Ovary (tissue), 3 donors: ENCODE measurements at regions not wholly inside any gene's neighbourhood (a gene's known extent, or its start where the extent isn't known, plus 50 kb on each side); places are given as distances from the start of the nearest gene placed in this dataset.

Experiments
- EP300 ChIP-seq: sonication (generic); formaldehyde crosslinking; IDR thresholded peaks from one replicate; pipeline ENCODE4 v1.6.1; 2017; ENCODE audit warnings: antibody characterized with exemption
- POLR2A ChIP-seq: fragments of 450-650 bp; IDR thresholded peaks from one replicate; pipeline ENCODE4 v1.6.1; 2017; ENCODE audit warnings: antibody characterized with exemption, mild to moderate bottlenecking, moderate library complexity
- TF ChIP-seq, protein P1 (sequence below), 3 donors: fragments of 450-650 bp in 2 of 3; fragments of 200-600 bp in 1 of 3; IDR thresholded peaks; one replicate each; pipeline versions ENCODE4 v1.5.1 to v1.8.0; 2016 to 2022; ENCODE audit warnings: antibody characterized with exemption in 3 of 3, mild to moderate bottlenecking in 1 of 3
- donor health status: DM: no; HTN: no; CAD: no.

DNA sequence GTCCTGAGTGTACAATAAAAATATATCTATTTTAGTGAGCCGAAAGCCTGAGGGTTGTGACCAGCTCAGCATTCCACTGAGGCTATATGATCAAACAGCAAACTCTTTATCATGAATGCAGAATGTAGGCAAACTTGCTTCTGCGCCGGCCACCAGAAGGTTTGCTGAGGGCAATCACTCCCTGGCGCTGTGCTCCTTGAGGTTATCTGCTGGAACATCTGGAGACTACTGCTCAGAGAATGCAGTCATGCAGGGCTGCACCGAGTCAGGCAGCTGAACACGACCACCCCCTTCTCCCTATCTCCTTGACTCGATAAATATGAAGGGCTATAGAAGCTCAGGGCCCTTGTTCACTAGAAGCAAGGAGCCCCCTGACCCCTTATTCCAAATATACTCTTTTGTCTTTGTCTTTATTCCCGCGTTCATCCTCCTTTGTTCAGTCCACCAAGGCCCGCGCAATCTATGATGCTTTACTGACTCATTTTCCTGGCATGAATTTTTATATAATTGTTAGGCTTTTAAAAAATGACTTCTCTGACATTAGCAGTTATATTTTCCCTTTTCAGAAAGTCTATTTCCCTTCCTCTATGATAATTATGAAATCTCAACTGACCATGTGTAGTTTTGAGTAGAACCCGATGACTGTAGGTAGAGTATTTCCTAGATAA lies 1089.3 kb downstream of the SLC16A7 start:
- TF ChIP-seq POLR2A (no peak), EP300 (no peak)
- TF ChIP-seq, protein P1, sequence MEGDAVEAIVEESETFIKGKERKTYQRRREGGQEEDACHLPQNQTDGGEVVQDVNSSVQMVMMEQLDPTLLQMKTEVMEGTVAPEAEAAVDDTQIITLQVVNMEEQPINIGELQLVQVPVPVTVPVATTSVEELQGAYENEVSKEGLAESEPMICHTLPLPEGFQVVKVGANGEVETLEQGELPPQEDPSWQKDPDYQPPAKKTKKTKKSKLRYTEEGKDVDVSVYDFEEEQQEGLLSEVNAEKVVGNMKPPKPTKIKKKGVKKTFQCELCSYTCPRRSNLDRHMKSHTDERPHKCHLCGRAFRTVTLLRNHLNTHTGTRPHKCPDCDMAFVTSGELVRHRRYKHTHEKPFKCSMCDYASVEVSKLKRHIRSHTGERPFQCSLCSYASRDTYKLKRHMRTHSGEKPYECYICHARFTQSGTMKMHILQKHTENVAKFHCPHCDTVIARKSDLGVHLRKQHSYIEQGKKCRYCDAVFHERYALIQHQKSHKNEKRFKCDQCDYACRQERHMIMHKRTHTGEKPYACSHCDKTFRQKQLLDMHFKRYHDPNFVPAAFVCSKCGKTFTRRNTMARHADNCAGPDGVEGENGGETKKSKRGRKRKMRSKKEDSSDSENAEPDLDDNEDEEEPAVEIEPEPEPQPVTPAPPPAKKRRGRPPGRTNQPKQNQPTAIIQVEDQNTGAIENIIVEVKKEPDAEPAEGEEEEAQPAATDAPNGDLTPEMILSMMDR (IDR thresholded peaks at IDR 0.05): no peak
